H1 (cell line): ENCODE measurements at regions not wholly inside any gene's neighbourhood (a gene's known extent, or its start where the extent isn't known, plus 50 kb on each side); places are given as distances from the start of the nearest gene placed in this dataset.

Experiments
- ASH2L ChIP-seq: fragments of 200-600, 300-600 bp; sonication (generic); IDR thresholded peaks from one replicate; pipeline ENCODE4 v1.7.1; 2017; ENCODE audit warnings: low read length
- CEBPB ChIP-seq: IDR thresholded peaks from 2 replicates; pipeline ENCODE4 v1.6.1; 2012; ENCODE audit warnings: low read depth, low read length
- EP300 ChIP-seq, 2 experiments: IDR thresholded peaks; 1 replicate in 1 of 2; 2 replicates in 1 of 2; pipeline ENCODE4 v1.6.1; 2011 to 2012; ENCODE audit warnings: low read depth in 2 of 2, low read length in 2 of 2, mild to moderate bottlenecking in 2 of 2, borderline replicate concordance in 1 of 2, inconsistent platforms in 1 of 2, moderate library complexity in 1 of 2
- FOSL1 ChIP-seq: IDR thresholded peaks from 2 replicates; pipeline ENCODE4 v1.6.1; 2011; ENCODE audit warnings: mild to moderate bottlenecking, low read depth, low read length, moderate library complexity; ENCODE audit not compliant: insufficient read depth
- JUND ChIP-seq: IDR thresholded peaks from 2 replicates; pipeline ENCODE4 v1.6.1; 2011; ENCODE audit warnings: mild to moderate bottlenecking, improper control_type of control experiment, low read length
- NANOG ChIP-seq: IDR thresholded peaks from 2 replicates; pipeline ENCODE4 v1.6.1; 2011; ENCODE audit warnings: low read length, low read depth, mild to moderate bottlenecking, inconsistent platforms; ENCODE audit not compliant: insufficient read depth, poor library complexity, severe bottlenecking
- POLR2A ChIP-seq, 2 experiments: IDR thresholded peaks; 1 replicate in 1 of 2; 2 replicates in 1 of 2; pipeline ENCODE4 v1.6.1; 2011; ENCODE audit warnings: low read depth in 2 of 2, low read length in 2 of 2, mild to moderate bottlenecking in 2 of 2; ENCODE audit errors: control extremely low read depth in 1 of 2
- POLR2AphosphoS5 ChIP-seq: IDR thresholded peaks from 2 replicates; pipeline ENCODE4 v1.6.1; 2011; ENCODE audit warnings: low read depth, low read length
- RNF2 ChIP-seq: fragments of 200-900, 300-1000 bp; sonication (generic); IDR thresholded peaks from 2 replicates; pipeline ENCODE4 v1.7.1; 2016; ENCODE audit warnings: borderline replicate concordance, low read depth, mild to moderate bottlenecking, antibody characterized with exemption, low read length; ENCODE audit not compliant: poor library complexity, severe bottlenecking; ENCODE audit errors: missing control alignments
- SIN3A ChIP-seq, 2 experiments: IDR thresholded peaks in 1 of 2; conservative IDR thresholded peaks in 1 of 2; 2 replicates each; pipeline ENCODE4 v1.6.1; 2011 to 2012; ENCODE audit warnings: low read length in 2 of 2, improper control_type of control experiment in 1 of 2, low read depth in 1 of 2, mild to moderate bottlenecking in 1 of 2
- TAF7 ChIP-seq: optimal IDR thresholded peaks from 2 replicates; pipeline ENCODE3; 2011; ENCODE audit warnings: low read depth, mild to moderate bottlenecking, inconsistent platforms, low read length, moderate library complexity, borderline replicate concordance
- USF2 ChIP-seq: IDR thresholded peaks from 2 replicates; pipeline ENCODE4 v1.6.1; 2011; ENCODE audit warnings: low read length, improper control_type of control experiment
- TF ChIP-seq, protein P1 (sequence below), 3 experiments: IDR thresholded peaks; 1 replicate in 2 of 3; 2 replicates in 1 of 3; pipeline versions ENCODE4 v1.5.1 to v1.6.1; 2011; ENCODE audit warnings: low read length in 3 of 3, mild to moderate bottlenecking in 3 of 3, inconsistent platforms in 2 of 3, low read depth in 1 of 3, moderate library complexity in 1 of 3; ENCODE audit not compliant: insufficient read depth in 1 of 3; ENCODE audit errors: control extremely low read depth in 1 of 3
- TF ChIP-seq, protein P2 (sequence below): IDR thresholded peaks from 2 replicates; pipeline ENCODE4 v1.6.1; 2011; ENCODE audit warnings: low read depth, mild to moderate bottlenecking, low read length; ENCODE audit not compliant: insufficient read depth

- TF ChIP-seq, protein P1, sequence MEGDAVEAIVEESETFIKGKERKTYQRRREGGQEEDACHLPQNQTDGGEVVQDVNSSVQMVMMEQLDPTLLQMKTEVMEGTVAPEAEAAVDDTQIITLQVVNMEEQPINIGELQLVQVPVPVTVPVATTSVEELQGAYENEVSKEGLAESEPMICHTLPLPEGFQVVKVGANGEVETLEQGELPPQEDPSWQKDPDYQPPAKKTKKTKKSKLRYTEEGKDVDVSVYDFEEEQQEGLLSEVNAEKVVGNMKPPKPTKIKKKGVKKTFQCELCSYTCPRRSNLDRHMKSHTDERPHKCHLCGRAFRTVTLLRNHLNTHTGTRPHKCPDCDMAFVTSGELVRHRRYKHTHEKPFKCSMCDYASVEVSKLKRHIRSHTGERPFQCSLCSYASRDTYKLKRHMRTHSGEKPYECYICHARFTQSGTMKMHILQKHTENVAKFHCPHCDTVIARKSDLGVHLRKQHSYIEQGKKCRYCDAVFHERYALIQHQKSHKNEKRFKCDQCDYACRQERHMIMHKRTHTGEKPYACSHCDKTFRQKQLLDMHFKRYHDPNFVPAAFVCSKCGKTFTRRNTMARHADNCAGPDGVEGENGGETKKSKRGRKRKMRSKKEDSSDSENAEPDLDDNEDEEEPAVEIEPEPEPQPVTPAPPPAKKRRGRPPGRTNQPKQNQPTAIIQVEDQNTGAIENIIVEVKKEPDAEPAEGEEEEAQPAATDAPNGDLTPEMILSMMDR (IDR thresholded peaks at IDR 0.05; ENCODE audit: control extremely low read depth in 1 of 3, insufficient read depth in 1 of 3, low read depth in 1 of 3, low read length in 3 of 3) = no peak
- TF ChIP-seq ASH2L = no peak
- TF ChIP-seq, protein P2, sequence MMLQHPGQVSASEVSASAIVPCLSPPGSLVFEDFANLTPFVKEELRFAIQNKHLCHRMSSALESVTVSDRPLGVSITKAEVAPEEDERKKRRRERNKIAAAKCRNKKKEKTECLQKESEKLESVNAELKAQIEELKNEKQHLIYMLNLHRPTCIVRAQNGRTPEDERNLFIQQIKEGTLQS = no peak
- no peak for TF ChIP-seq JUND
- TF ChIP-seq CEBPB = no peak
- TF ChIP-seq TAF7 = no peak
- no peak for TF ChIP-seq EP300 (IDR thresholded peaks at IDR 0.05; ENCODE audit: borderline replicate concordance in 1 of 2, low read depth in 2 of 2, low read length in 2 of 2)
- TF ChIP-seq POLR2A (IDR thresholded peaks at IDR 0.05; ENCODE audit: control extremely low read depth in 1 of 2, low read depth in 2 of 2, low read length in 2 of 2) = no peak
- TF ChIP-seq NANOG = no peak
- no peak for TF ChIP-seq RNF2
- TF ChIP-seq SIN3A (conservative IDR thresholded peaks at IDR 0.05 in 1 of 2, IDR thresholded peaks at IDR 0.05 in 1 of 2; ENCODE audit: low read depth in 1 of 2, low read length in 2 of 2) = no peak
- no peak for TF ChIP-seq POLR2AphosphoS5
- no peak for TF ChIP-seq FOSL1
- TF ChIP-seq USF2 = no peak
Observed at GRCh38 chr9:12060067-12060466, 633.1 kb upstream of the TYRP1 start.
